ENCODE measurements at regions not wholly inside any gene's neighbourhood (a gene's known extent, or its start where the extent isn't known, plus 50 kb on each side); places are given as distances from the start of the nearest gene placed in this dataset.
"Not testable (repeated sequence)": the region's sequence is repeated elsewhere in the genome, so short reads cannot be mapped to it uniquely, and the experiment has no call there.

GRCh38 chr9:90698871-90699440 lies 56.3 kb upstream of the DIRAS2 start:
- no peak for DNase-seq (ENCODE audit: extremely low spot score)
- ChIA-PET CTCF (interaction anchor here (2.3 kb wide), 1 partner anchor 14 kb away, joined by 8 read pairs; no protein-coding TSS in a partner anchor), POLR2A (interaction anchor here (0.7 kb wide), 1 partner anchor 13 kb away, joined by 3 read pairs; no protein-coding TSS in a partner anchor)
- TF ChIP-seq, protein P1, sequence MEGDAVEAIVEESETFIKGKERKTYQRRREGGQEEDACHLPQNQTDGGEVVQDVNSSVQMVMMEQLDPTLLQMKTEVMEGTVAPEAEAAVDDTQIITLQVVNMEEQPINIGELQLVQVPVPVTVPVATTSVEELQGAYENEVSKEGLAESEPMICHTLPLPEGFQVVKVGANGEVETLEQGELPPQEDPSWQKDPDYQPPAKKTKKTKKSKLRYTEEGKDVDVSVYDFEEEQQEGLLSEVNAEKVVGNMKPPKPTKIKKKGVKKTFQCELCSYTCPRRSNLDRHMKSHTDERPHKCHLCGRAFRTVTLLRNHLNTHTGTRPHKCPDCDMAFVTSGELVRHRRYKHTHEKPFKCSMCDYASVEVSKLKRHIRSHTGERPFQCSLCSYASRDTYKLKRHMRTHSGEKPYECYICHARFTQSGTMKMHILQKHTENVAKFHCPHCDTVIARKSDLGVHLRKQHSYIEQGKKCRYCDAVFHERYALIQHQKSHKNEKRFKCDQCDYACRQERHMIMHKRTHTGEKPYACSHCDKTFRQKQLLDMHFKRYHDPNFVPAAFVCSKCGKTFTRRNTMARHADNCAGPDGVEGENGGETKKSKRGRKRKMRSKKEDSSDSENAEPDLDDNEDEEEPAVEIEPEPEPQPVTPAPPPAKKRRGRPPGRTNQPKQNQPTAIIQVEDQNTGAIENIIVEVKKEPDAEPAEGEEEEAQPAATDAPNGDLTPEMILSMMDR (IDR thresholded peaks at IDR 0.05; ENCODE audit: control extremely low read depth, extremely low read depth, low read depth, missing control alignments): no peak

GRCh38 chr9:90697808-90698207 lies 55.2 kb upstream of the DIRAS2 start:
- ChIA-PET POLR2A (no interaction called here), CTCF (no interaction called here)
- no peak for DNase-seq (ENCODE audit: extremely low spot score)
- TF ChIP-seq, protein P1 (IDR thresholded peaks at IDR 0.05; ENCODE audit: control extremely low read depth, extremely low read depth, low read depth, missing control alignments): no peak

DNA sequence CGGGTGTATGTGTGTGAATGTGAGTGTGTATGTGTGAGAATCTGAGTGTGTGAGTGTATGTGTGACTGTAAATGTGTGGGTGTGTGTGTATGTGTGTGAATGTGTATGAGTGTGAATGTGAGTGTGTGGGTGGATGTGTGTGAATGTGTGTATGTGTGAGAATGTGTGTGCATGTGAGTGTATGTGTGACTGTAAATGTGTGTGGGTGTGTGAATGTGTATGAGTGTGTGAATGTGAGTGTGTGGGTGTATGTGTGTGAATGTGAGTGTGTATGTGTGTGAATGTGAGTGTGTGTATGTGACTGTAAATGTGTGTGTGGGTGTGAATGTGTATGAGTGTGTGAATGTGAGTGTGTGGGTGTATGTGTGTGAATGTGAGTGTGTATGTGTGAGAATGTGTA lies 51.6 kb upstream of the DIRAS2 start:
- POLR2A ChIA-PET; DNase-seq (ENCODE audit: extremely low spot score); CTCF ChIA-PET: not testable (repeated sequence)
